Chondrocyte (in vitro differentiated cells): ENCODE measurements at regions not wholly inside any gene's neighbourhood (a gene's known extent, or its start where the extent isn't known, plus 50 kb on each side); places are given as distances from the start of the nearest gene placed in this dataset.

Experiments
- DNase-seq: peaks from one replicate; pipeline ENCODE4 v3.0.0; 2021; ENCODE audit warnings: mixed read lengths, low spot score
- H3K27ac Mint-ChIP-seq: one replicate; pipeline ENCODE4 v1.8.0; 2021; ENCODE audit warnings: mild to moderate bottlenecking, moderate library complexity, mixed read lengths; ENCODE audit not compliant: unreplicated experiment
- H3K27me3 Mint-ChIP-seq: 2 replicates; pipeline ENCODE4 v1.8.0; 2021; ENCODE audit warnings: low read depth, mixed read lengths
- H3K36me3 Mint-ChIP-seq: 2 replicates; pipeline ENCODE4 v1.8.0; 2021; ENCODE audit warnings: low read depth, mixed read lengths
- H3K4me1 Mint-ChIP-seq: 2 replicates; pipeline ENCODE4 v1.8.0; 2021; ENCODE audit warnings: low read depth, mild to moderate bottlenecking, mixed read lengths
- H3K4me3 Mint-ChIP-seq: one replicate; pipeline ENCODE4 v1.8.0; 2021; ENCODE audit warnings: mild to moderate bottlenecking, moderate library complexity, mixed read lengths; ENCODE audit not compliant: unreplicated experiment
- H3K9me3 Mint-ChIP-seq: 2 replicates; pipeline ENCODE4 v1.8.0; 2021; ENCODE audit warnings: low read depth, mixed read lengths
- TF ChIP-seq, protein P1 (sequence below): fragments of 200-600 bp; sonication (generic); IDR thresholded peaks from 2 replicates; pipeline ENCODE4 v1.5.0; 2021; ENCODE audit warnings: antibody characterized with exemption, mild to moderate bottlenecking, moderate library complexity

- peaks cover 1% of the 10 kb centered on the region for H3K27me3 Mint-ChIP-seq
- TF ChIP-seq, protein P1, sequence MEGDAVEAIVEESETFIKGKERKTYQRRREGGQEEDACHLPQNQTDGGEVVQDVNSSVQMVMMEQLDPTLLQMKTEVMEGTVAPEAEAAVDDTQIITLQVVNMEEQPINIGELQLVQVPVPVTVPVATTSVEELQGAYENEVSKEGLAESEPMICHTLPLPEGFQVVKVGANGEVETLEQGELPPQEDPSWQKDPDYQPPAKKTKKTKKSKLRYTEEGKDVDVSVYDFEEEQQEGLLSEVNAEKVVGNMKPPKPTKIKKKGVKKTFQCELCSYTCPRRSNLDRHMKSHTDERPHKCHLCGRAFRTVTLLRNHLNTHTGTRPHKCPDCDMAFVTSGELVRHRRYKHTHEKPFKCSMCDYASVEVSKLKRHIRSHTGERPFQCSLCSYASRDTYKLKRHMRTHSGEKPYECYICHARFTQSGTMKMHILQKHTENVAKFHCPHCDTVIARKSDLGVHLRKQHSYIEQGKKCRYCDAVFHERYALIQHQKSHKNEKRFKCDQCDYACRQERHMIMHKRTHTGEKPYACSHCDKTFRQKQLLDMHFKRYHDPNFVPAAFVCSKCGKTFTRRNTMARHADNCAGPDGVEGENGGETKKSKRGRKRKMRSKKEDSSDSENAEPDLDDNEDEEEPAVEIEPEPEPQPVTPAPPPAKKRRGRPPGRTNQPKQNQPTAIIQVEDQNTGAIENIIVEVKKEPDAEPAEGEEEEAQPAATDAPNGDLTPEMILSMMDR: no peak
- H3K4me1 Mint-ChIP-seq: peaks cover 34% of the 10 kb centered on the region
- no peak overlapping the region for H3K4me3 Mint-ChIP-seq
- no peak for DNase-seq
- H3K9me3 Mint-ChIP-seq: no peaks in the 10 kb centered on the region
- no peaks in the 10 kb centered on the region for H3K36me3 Mint-ChIP-seq
- no peak overlapping the region for H3K27ac Mint-ChIP-seq
These were observed 301.7 kb upstream of the PITRM1 start for GRCh38 chr10:3474266-3474665.

GRCh38 chr10:3473271-3473670 lies 300.7 kb upstream of the PITRM1 start:
- Mint-ChIP-seq H3K4me1 (peaks cover 44% of the 10 kb centered on the region), H3K9me3 (no peaks in the 10 kb centered on the region), H3K27me3 (no peaks in the 10 kb centered on the region), H3K4me3 (no peak overlapping the region), H3K36me3 (no peaks in the 10 kb centered on the region), H3K27ac (no peak overlapping the region)
- DNase-seq: no peak
- TF ChIP-seq, protein P1: no peak

- Mint-ChIP-seq H3K4me3 (no peak overlapping the region), H3K4me1 (peaks cover 48% of the 10 kb centered on the region), H3K36me3 (no peaks in the 10 kb centered on the region)
These were observed 299.9 kb upstream of the PITRM1 start for GRCh38 chr10:3472287-3473051.

GRCh38 chr10:3471927-3472286 lies 299.3 kb upstream of the PITRM1 start:
- Mint-ChIP-seq H3K36me3 (no peaks in the 10 kb centered on the region), H3K4me1 (peaks cover 54% of the 10 kb centered on the region), H3K27me3 (no peaks in the 10 kb centered on the region), H3K9me3 (no peaks in the 10 kb centered on the region), H3K27ac (no peak overlapping the region), H3K4me3 (no peak overlapping the region)
- no peak for DNase-seq
- TF ChIP-seq, protein P1: no peak

More at GRCh38 chr10:3472287-3473051, 299.9 kb upstream of the PITRM1 start:
- DNase-seq: no peak
- Mint-ChIP-seq H3K27ac (no peak overlapping the region), H3K27me3 (no peaks in the 10 kb centered on the region), H3K9me3 (no peaks in the 10 kb centered on the region)
- TF ChIP-seq, protein P1: no peak

DNA sequence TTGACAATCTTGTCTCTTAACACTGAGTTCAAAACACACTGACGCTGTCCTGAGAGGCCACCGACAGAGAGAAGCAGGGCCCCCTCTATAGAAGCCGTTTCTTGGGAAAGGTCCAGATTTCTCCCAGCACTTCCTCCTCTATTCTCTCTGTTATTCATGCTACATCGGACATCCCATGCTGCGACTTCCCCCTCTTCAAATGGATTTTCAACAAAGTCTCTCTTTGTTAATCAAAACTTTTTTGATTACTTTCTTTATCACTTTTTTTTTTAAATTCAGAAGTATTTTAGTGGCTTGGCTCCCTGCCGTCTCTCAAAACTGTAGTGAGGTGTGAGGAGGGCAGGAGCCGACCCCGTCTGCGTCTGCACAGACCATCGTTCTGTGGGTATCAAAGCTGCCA lies 298.9 kb upstream of the PITRM1 start:
- Mint-ChIP-seq H3K27ac (no peak overlapping the region), H3K4me1 (peaks cover 56% of the 10 kb centered on the region), H3K36me3 (no peaks in the 10 kb centered on the region), H3K4me3 (no peak overlapping the region), H3K9me3 (no peaks in the 10 kb centered on the region), H3K27me3 (no peaks in the 10 kb centered on the region)
- DNase-seq: no peak
- TF ChIP-seq, protein P1: no peak
